GM12873 (cell line): ENCODE measurements at regions not wholly inside any gene's neighbourhood (a gene's known extent, or its start where the extent isn't known, plus 50 kb on each side); places are given as distances from the start of the nearest gene placed in this dataset.

Source experiments
- CTCF ChIP-seq: IDR thresholded peaks from 2 replicates; pipeline ENCODE4 v1.5.1; 2012; ENCODE audit warnings: low read depth, mild to moderate bottlenecking, moderate library complexity, low read length, control low read depth; ENCODE audit not compliant: insufficient read depth; ENCODE audit errors: missing control alignments

GRCh38 chr16:54796211-54796610 is 134.5 kb upstream of the IRX5 start:
- TF ChIP-seq CTCF: no peak

- TF ChIP-seq CTCF: no peak
These were observed 137.9 kb upstream of the IRX5 start for GRCh38 chr16:54792811-54793210.

GRCh38 chr16:54787045-54787444 is 143.6 kb upstream of the IRX5 start:
- no peak for TF ChIP-seq CTCF

- no peak for TF ChIP-seq CTCF
These were observed 146.7 kb upstream of the IRX5 start for GRCh38 chr16:54783980-54784379.

GRCh38 chr16:54783226-54783625 is 147.4 kb upstream of the IRX5 start:
- TF ChIP-seq CTCF: no peak

GRCh38 chr16:54780266-54780665 is 150.4 kb upstream of the IRX5 start:
- TF ChIP-seq CTCF: no peak

- no peak for TF ChIP-seq CTCF
These were observed 151.1 kb upstream of the IRX5 start for GRCh38 chr16:54779549-54779948.
